ENCODE measurements at regions not wholly inside any gene's neighbourhood (a gene's known extent, or its start where the extent isn't known, plus 50 kb on each side); places are given as distances from the start of the nearest gene placed in this dataset.
"Not testable (repeated sequence)": the region's sequence is repeated elsewhere in the genome, so short reads cannot be mapped to it uniquely, and the experiment has no call there.

- Mint-ChIP-seq H3K27me3 (ENCODE audit: low read depth, poor library complexity) (peaks cover 6% of the 10 kb centered on the region), H3K9me3 (peaks cover 71% of the 10 kb centered on the region), H3K36me3 (ENCODE audit: low read depth) (no peaks in the 10 kb centered on the region), H3K4me1 (no peaks in the 10 kb centered on the region), H3K4me3 (no peak overlapping the region), H3K27ac (no peak overlapping the region)
- no peak for DNase-seq
- TF ChIP-seq CTCF (IDR thresholded peaks at IDR 0.05), result no peak
Observed at GRCh38 chr14:105774001-105774400, 247.6 kb downstream of the TMEM121 start.

- not testable (repeated sequence) for H3K4me1 Mint-ChIP-seq; H3K4me3 Mint-ChIP-seq; DNase-seq; H3K27ac Mint-ChIP-seq; H3K27me3 Mint-ChIP-seq (ENCODE audit: low read depth, poor library complexity); H3K36me3 Mint-ChIP-seq (ENCODE audit: low read depth)
- peaks cover 71% of the 10 kb centered on the region for H3K9me3 Mint-ChIP-seq
Observed at GRCh38 chr14:105774585-105775348, 248.4 kb downstream of the TMEM121 start.

DNA sequence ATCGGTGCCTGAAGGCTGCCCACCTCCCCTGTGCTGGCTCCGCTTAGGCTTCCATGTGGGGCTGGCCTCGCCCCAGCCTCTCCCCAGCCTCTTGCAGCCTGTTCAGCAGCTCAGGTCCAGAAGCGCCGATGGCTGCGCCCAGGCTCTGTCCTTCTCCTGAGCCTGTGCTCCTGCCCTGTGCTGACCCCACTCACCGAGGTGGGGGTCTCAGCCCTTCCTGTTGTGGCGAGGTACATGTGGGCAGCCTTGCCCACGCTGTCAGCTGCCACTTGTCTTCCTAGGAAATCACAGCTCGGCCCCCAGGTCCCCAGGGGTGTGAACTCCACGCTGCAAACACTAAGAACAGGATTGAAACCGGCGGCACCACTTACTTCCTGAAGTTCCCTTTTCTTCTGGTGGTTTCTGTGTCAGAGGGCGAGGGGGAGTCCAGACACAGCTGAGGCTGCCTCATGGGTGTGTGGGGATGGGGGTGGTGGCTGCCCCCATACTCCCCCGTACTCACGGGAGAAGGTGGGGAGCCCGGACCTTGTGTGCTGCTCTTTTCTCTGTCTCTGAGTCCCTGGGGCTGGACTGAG lies 249.1 kb downstream of the TMEM121 start:
- H3K4me1 Mint-ChIP-seq; H3K27me3 Mint-ChIP-seq (ENCODE audit: low read depth, poor library complexity); DNase-seq; H3K36me3 Mint-ChIP-seq (ENCODE audit: low read depth); H3K27ac Mint-ChIP-seq; H3K4me3 Mint-ChIP-seq: not testable (repeated sequence)
- H3K9me3 Mint-ChIP-seq, result peaks cover 71% of the 10 kb centered on the region

DNA sequence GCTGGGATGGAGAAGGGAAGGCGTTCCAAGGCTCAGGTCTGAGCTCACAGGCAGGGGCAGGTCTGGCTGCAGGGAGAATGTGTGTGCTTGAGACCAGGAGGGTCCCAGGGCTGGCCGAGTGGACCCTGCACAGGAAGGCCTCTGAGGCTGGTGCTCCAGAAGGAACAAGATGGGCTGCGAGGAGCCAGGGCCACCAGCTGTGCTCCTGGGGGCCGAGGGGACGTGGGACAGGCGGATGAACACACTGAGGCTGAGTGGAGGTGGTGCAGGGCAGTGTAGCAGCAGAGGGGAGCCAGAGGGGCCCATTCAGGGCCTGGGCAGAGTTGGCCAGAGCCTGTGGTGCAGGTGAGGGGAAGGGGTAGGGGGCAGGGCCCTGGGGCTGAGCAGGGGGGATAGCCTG lies 249.7 kb downstream of the TMEM121 start:
- not testable (repeated sequence) for H3K27ac Mint-ChIP-seq; H3K4me1 Mint-ChIP-seq; H3K27me3 Mint-ChIP-seq (ENCODE audit: low read depth, poor library complexity); H3K4me3 Mint-ChIP-seq; H3K36me3 Mint-ChIP-seq (ENCODE audit: low read depth); DNase-seq
- peaks cover 75% of the 10 kb centered on the region for H3K9me3 Mint-ChIP-seq

- TF ChIP-seq CTCF (IDR thresholded peaks at IDR 0.05), result no peak
- H3K4me1 Mint-ChIP-seq, result no peaks in the 10 kb centered on the region
- DNase-seq, result no peak
- no peak overlapping the region for H3K4me3 Mint-ChIP-seq
- H3K27me3 Mint-ChIP-seq (ENCODE audit: low read depth, poor library complexity), result no peaks in the 10 kb centered on the region
- no peaks in the 10 kb centered on the region for H3K36me3 Mint-ChIP-seq (ENCODE audit: low read depth)
- H3K9me3 Mint-ChIP-seq, result peaks cover 83% of the 10 kb centered on the region
- H3K27ac Mint-ChIP-seq, result no peak overlapping the region
Observed at GRCh38 chr14:105776924-105777323, 250.5 kb downstream of the TMEM121 start.

- Mint-ChIP-seq H3K4me3 (no peak overlapping the region), H3K36me3 (ENCODE audit: low read depth) (no peaks in the 10 kb centered on the region), H3K9me3 (peaks cover 85% of the 10 kb centered on the region), H3K4me1 (no peaks in the 10 kb centered on the region), H3K27ac (no peak overlapping the region), H3K27me3 (ENCODE audit: low read depth, poor library complexity) (no peaks in the 10 kb centered on the region)
- DNase-seq, result no peak
- no peak for TF ChIP-seq CTCF (IDR thresholded peaks at IDR 0.05)
Observed at GRCh38 chr14:105783707-105784106, 257.3 kb downstream of the TMEM121 start.

DNA sequence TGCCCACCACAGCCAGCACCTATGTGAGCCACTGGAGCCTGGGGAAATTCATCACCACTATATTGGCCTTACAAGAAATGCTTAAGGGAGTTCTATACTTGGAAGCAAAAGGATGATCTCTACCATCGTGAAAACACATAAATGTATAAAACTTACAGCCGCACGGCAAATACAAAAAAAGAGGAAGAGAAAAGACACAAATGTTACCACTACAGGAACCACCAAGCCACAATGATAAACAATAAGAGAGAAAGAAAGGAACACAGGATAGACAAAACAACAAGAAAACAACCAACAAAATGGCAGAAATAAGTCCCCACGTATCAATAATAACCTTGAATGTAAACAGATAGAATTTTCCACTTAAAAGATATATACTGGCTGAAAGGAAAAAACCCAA lies 267.5 kb downstream of the TMEM121 start:
- Mint-ChIP-seq H3K4me3 (no peak overlapping the region), H3K36me3 (ENCODE audit: low read depth) (no peaks in the 10 kb centered on the region), H3K4me1 (no peaks in the 10 kb centered on the region), H3K27me3 (ENCODE audit: low read depth, poor library complexity) (no peaks in the 10 kb centered on the region), H3K27ac (no peak overlapping the region), H3K9me3 (peaks cover 94% of the 10 kb centered on the region)
- DNase-seq, result no peak
- TF ChIP-seq CTCF (IDR thresholded peaks at IDR 0.05), result no peak
